Panc1 (cell line): ENCODE measurements at regions not wholly inside any gene's neighbourhood (a gene's known extent, or its start where the extent isn't known, plus 50 kb on each side); places are given as distances from the start of the nearest gene placed in this dataset.

Source experiments
- ATAC-seq: fragments of 200-7000 bp; cut with Tn5 transposase; 2 replicates; pipeline ENCODE4 v1.9.1; 2020; ENCODE audit warnings: mild to moderate bottlenecking, moderate library complexity
- BruUV-seq: library from RNA; stranded (reverse); fragments of 400-500 nt; replicated peaks from 2 replicates; lab custom pipeline; 2021; lab: Mats Ljungman, UMichigan
- CTCF ChIA-PET: fragments of 300-600 bp; sonication (Branson Sonifier 250); formaldehyde crosslinking; loops from one replicate; lab custom pipeline; 2022; ENCODE audit warnings: antibody characterized with exemption; lab: Charles Lee
- POLR2A ChIA-PET: fragments of 300-600 bp; sonication (Branson Sonifier 250); formaldehyde crosslinking; loops from one replicate; lab custom pipeline; 2022; ENCODE audit warnings: antibody characterized with exemption; lab: Charles Lee
- DNase-seq: peaks from one replicate; pipeline ENCODE4 v3.0.0-alpha.2; 2010; ENCODE audit warnings: low read depth, low spot score
- H3K27ac ChIP-seq: 2 replicates; pipeline ENCODE4 v1.5.1; 2011; ENCODE audit warnings: mild to moderate bottlenecking, low read length, inconsistent platforms
- H3K27me3 ChIP-seq: fragments of 200-500 bp; sonication (Bioruptor generic); 2 replicates; pipeline ENCODE4 v1.6.0; 2014; ENCODE audit warnings: low read length, inconsistent platforms; ENCODE audit not compliant: control insufficient read depth, insufficient read depth
- H3K36me3 ChIP-seq: fragments of 200-500 bp; sonication (Bioruptor generic); 2 replicates; pipeline ENCODE4 v1.5.1; 2014; ENCODE audit warnings: inconsistent platforms, mild to moderate bottlenecking, low read length, moderate library complexity; ENCODE audit not compliant: control insufficient read depth, insufficient read depth
- H3K4me1 ChIP-seq: 2 replicates; pipeline ENCODE4 v1.5.1; 2011; ENCODE audit warnings: inconsistent platforms, mild to moderate bottlenecking, low read length, moderate library complexity; ENCODE audit not compliant: control insufficient read depth, insufficient read depth
- H3K4me3 ChIP-seq, 2 experiments: 2 replicates each; pipeline ENCODE4 v1.5.1; 2011 to 2012; ENCODE audit warnings: low read depth in 2 of 2, low read length in 2 of 2, mild to moderate bottlenecking in 2 of 2, inconsistent platforms in 1 of 2, moderate library complexity in 1 of 2
- H3K9me3 ChIP-seq: fragments of 200-500 bp; sonication (Bioruptor generic); 2 replicates; pipeline ENCODE4 v1.5.1; 2014; ENCODE audit warnings: low read depth, mild to moderate bottlenecking, inconsistent platforms, low read length, moderate library complexity; ENCODE audit not compliant: control insufficient read depth, insufficient read depth
- CTCF ChIP-seq: fragments of 450-650 bp; IDR thresholded peaks from 2 replicates; pipeline ENCODE4 v1.5.1; 2017; ENCODE audit warnings: mild to moderate bottlenecking
- POLR2AphosphoS5 ChIP-seq: IDR thresholded peaks from 2 replicates; pipeline ENCODE4 v1.6.1; 2012; ENCODE audit warnings: mild to moderate bottlenecking, low read depth, low read length, moderate library complexity
- SIN3A ChIP-seq: IDR thresholded peaks from 2 replicates; pipeline ENCODE4 v1.6.1; 2012; ENCODE audit warnings: low read depth, mild to moderate bottlenecking, low read length, moderate library complexity, borderline replicate concordance; ENCODE audit not compliant: insufficient read depth
- TCF7L2 ChIP-seq: IDR thresholded peaks from 2 replicates; pipeline ENCODE4 v1.6.1; 2011; ENCODE audit warnings: mild to moderate bottlenecking, low read depth, low read length, inconsistent platforms
- in situ Hi-C: cut with HindIII; loops from 2 replicates; pipeline ENCODE4 v1.10.0; 2016; ENCODE audit warnings: low sequenced_read_pairs, low pct_unique_long_range_greater_than_20kb
- intact Hi-C: fragments of 100-400 bp; cut with micrococcal nuclease; formaldehyde crosslinking; loops from one replicate; pipeline ENCODE4 v1.10.0; 2022; ENCODE audit not compliant: unreplicated experiment
- TF ChIP-seq, protein P1 (sequence below), 2 experiments: IDR thresholded peaks; 2 replicates each; pipeline ENCODE4 v1.6.1; 2011 to 2012; ENCODE audit warnings: low read depth in 2 of 2, control low read depth in 1 of 2, low read length in 1 of 2, mild to moderate bottlenecking in 1 of 2, moderate library complexity in 1 of 2; ENCODE audit not compliant: insufficient read depth in 1 of 2

DNA sequence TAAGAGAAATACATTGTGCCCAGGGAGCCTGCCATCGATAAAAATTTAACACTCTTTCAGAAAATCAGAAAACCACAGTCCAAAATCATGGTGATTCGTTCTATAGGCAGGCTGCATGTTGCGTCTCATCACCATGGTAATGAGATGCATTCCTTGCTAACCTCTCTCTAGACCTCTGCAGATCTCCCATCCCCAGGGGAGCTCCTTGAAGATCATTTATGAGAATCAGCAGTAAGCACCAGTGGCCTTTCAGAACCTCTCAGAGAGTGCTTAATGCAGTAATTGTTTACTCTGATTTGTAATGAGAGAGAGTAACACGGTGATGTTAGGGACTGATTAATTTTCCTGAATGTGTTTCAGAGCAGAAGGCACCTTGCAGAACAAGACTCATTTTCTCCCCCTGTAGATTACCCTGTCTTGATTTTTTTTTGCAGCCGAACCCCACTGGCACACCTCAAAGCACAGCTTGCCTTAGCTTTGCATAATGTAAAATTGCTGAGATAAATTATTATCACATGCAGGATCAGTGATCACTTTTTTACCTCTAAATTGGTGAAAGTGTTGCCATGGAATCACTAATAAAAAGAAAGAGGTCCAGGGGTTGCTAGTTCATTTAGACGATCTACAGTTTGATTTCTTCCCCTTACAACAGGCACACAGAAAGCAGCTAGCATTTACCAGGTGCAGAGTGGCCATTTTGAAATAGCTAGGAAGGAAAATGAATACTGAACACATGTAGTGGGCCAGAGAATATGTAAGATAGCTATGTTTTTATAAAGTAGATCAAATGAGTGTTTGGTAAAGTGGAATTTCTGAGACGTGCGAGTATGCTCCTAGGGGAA, 98.9 kb upstream of the CHL1 start:
- intact Hi-C loops (no loop called here), in situ Hi-C loops (no loop called here)
- POLR2A ChIA-PET, result no interaction called here
- H3K4me1 ChIP-seq, result no peaks in the 10 kb centered on the region
- H3K27me3 ChIP-seq, result no peaks in the 10 kb centered on the region
- BruUV-seq, result no TSS peak
- H3K9me3 ChIP-seq, result no peaks in the 10 kb centered on the region
- TF ChIP-seq TCF7L2 (no peak), POLR2AphosphoS5 (no peak), SIN3A (no peak), CTCF (no peak)
- TF ChIP-seq, protein P1, sequence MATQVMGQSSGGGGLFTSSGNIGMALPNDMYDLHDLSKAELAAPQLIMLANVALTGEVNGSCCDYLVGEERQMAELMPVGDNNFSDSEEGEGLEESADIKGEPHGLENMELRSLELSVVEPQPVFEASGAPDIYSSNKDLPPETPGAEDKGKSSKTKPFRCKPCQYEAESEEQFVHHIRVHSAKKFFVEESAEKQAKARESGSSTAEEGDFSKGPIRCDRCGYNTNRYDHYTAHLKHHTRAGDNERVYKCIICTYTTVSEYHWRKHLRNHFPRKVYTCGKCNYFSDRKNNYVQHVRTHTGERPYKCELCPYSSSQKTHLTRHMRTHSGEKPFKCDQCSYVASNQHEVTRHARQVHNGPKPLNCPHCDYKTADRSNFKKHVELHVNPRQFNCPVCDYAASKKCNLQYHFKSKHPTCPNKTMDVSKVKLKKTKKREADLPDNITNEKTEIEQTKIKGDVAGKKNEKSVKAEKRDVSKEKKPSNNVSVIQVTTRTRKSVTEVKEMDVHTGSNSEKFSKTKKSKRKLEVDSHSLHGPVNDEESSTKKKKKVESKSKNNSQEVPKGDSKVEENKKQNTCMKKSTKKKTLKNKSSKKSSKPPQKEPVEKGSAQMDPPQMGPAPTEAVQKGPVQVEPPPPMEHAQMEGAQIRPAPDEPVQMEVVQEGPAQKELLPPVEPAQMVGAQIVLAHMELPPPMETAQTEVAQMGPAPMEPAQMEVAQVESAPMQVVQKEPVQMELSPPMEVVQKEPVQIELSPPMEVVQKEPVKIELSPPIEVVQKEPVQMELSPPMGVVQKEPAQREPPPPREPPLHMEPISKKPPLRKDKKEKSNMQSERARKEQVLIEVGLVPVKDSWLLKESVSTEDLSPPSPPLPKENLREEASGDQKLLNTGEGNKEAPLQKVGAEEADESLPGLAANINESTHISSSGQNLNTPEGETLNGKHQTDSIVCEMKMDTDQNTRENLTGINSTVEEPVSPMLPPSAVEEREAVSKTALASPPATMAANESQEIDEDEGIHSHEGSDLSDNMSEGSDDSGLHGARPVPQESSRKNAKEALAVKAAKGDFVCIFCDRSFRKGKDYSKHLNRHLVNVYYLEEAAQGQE (IDR thresholded peaks at IDR 0.05; ENCODE audit: insufficient read depth in 1 of 2, low read depth in 2 of 2, low read length in 1 of 2), result no peak
- ATAC-seq (no peak), DNase-seq (no peak)
- H3K36me3 ChIP-seq, result no peaks in the 10 kb centered on the region
- CTCF ChIA-PET, result no interaction called here
- H3K4me3 ChIP-seq, result no peak overlapping the region
- H3K27ac ChIP-seq, result no peak overlapping the region

DNA sequence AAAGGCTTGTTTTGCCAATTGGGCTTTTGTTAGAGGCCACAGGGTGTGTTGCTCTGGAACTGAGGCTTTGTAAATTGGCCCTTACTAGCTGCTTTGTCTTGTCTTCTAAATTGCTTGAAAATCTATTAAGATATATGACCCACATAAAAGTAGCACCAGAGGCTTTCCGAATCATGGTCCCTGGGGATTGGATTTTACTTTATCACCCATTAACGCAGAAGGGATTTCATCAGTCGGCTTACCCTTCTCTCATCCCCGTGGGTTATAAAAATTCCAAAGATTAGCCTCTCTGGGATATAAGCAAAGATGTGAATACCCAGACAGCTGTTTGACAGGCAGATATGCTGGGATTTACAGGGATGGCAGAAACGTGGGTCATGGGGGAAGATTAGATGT, 98.3 kb upstream of the CHL1 start:
- no peaks in the 10 kb centered on the region for H3K27me3 ChIP-seq
- H3K4me1 ChIP-seq, result no peaks in the 10 kb centered on the region
- DNase-seq (no peak), ATAC-seq (no peak)
- no TSS peak for BruUV-seq
- H3K27ac ChIP-seq, result no peak overlapping the region
- CTCF ChIA-PET, result no interaction called here
- in situ Hi-C loops (no loop called here), intact Hi-C loops (no loop called here)
- TF ChIP-seq TCF7L2 (no peak), POLR2AphosphoS5 (no peak), SIN3A (no peak), CTCF (no peak)
- TF ChIP-seq, protein P1 (IDR thresholded peaks at IDR 0.05; ENCODE audit: insufficient read depth in 1 of 2, low read depth in 2 of 2, low read length in 1 of 2), result no peak
- POLR2A ChIA-PET, result no interaction called here
- no peaks in the 10 kb centered on the region for H3K9me3 ChIP-seq
- H3K4me3 ChIP-seq, result no peak overlapping the region
- no peaks in the 10 kb centered on the region for H3K36me3 ChIP-seq
